Medulla oblongata (tissue), 1 donor: ENCODE measurements at regions not wholly inside any gene's neighbourhood (a gene's known extent, or its start where the extent isn't known, plus 50 kb on each side); places are given as distances from the start of the nearest gene placed in this dataset.

Experiments
- DNase-seq: peaks from one replicate; pipeline ENCODE4 v3.0.0-alpha.2; 2015; ENCODE audit errors: extremely low spot score

GRCh38 chr11:97955595-97955994, 1065.2 kb upstream of the CNTN5 start:
- DNase-seq: no peak

GRCh38 chr11:97956904-97957303, 1063.8 kb upstream of the CNTN5 start:
- no peak for DNase-seq

GRCh38 chr11:97961431-97961830, 1059.3 kb upstream of the CNTN5 start:
- no peak for DNase-seq

- no peak for DNase-seq
These were observed 1058.0 kb upstream of the CNTN5 start for GRCh38 chr11:97962758-97963157.

GRCh38 chr11:97963528-97964331, 1057.0 kb upstream of the CNTN5 start:
- no peak for DNase-seq

GRCh38 chr11:97964332-97965004, 1056.3 kb upstream of the CNTN5 start:
- no peak for DNase-seq

- DNase-seq: no peak
These were observed 1054.7 kb upstream of the CNTN5 start for GRCh38 chr11:97965849-97966646.

- no peak for DNase-seq
These were observed 1053.8 kb upstream of the CNTN5 start for GRCh38 chr11:97966901-97967300.

DNA sequence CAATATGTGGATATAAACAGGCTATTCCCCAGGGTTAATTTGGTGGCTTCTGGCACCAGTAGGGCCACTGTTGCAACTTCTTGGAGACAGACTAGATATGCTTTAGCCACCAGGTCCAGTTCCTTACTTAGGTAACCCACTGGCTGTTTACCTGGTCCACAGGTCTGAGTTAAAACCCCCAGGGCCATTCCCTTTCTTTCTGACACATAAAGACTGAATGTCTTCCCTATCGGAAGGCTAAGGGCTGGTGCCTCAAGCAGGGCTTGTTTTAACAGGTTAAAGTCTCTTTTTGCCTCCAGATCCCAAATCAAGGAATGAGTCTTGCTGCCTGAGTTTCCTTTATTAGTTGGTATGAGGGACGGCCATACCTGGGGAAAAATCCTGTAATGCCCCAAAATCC, 1052.7 kb upstream of the CNTN5 start:
- DNase-seq: no peak

- no peak for DNase-seq
These were observed 1048.0 kb upstream of the CNTN5 start for GRCh38 chr11:97972731-97973130.

GRCh38 chr11:97973352-97973857, 1047.3 kb upstream of the CNTN5 start:
- no peak for DNase-seq

GRCh38 chr11:97974798-97975498, 1045.8 kb upstream of the CNTN5 start:
- no peak for DNase-seq

DNA sequence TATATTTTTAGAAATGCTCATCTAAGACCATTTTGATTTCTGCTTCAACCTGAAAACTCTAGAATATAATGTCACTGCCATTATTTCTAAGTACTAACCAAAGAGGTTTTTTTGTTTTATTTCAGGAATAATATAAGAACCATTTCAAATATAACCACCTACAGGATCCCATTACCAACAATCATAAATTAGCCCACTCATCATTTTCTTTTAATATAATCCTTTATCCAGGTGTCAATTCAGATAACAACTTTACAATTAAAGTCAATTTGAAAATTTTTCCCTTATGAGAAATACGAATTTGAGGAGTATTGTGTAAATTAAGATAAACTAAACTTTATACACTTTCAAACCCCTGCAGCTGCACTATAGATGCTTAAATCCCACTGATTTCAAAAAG, 1043.0 kb upstream of the CNTN5 start:
- no peak for DNase-seq

DNA sequence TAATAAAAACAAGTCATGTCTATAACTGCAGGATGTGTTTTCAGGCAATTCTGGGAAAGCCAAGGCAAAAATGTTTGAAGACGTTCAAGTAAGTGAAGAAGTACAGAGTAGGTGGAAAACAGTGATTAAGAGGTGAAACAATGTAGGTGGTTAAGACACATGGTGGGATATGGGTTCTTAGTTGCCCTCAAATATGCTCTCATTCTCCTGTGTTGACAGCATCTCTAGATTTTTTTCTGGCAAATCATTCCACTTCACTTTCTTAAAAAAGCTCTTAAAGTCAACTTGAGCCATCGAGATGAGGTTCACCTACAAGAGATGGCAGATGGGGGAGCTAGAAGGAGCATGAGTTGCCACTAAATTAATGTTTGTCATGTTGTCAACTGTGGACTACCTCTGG, 1041.0 kb upstream of the CNTN5 start:
- no peak for DNase-seq

DNA sequence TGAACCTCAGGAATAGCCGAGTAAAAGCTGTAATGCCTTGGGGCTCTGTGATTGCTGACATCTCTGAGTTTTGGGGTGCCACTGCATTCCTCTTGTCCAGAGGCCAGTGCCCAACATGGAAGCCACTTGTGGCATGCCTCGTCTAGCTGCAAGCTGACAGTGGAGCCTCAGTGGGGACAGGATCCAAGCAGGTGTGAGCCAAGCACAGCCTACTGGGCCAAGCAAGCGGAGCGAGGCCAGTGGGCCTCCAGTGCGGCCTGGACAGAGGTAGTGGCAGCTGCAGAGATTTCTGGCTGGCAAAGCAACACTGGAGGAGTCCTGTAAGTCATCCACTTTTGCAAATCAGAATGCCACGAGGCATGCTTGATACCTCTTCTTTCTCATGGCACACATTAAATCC, 1038.2 kb upstream of the CNTN5 start:
- no peak for DNase-seq

DNA sequence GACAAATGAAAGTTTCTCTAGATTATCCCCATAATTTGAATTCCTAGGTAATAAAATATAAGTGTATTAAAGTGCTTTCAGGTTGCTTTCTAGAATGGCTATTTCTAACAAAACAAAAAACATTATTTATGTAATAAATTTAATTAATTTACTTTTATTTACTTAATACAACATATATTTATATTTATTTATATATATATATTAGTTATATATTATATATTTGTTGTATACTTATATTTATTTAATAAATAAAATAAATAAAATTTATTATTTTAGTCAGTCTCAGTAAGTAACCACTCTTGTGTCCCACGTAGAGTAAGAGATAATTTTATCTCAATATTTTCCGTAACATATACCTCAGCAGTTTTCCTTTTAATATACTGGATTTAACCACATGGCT, 1031.6 kb upstream of the CNTN5 start:
- no peak for DNase-seq

GRCh38 chr11:97990162-97990920, 1030.4 kb upstream of the CNTN5 start:
- DNase-seq: no peak

GRCh38 chr11:97993562-97993961, 1027.2 kb upstream of the CNTN5 start:
- DNase-seq: no peak

DNA sequence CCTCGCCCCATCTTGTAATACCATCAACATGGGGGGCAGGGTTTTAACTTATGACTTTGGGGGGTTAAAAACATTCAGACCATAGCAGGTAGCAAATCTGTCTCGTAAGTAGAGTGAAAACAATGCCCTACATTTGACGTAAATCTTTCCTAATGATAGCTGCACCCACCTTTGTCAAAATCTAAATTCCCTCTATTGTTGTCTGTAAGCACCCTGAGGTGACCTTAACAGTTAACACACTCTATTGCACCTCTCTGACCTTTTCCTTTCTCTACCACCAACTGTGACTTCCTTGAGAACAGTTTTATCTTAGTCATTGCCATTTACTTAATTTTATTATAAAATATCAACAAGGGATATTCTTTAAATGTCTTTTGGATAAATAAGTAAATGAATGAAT, 1024.9 kb upstream of the CNTN5 start:
- DNase-seq: no peak

- no peak for DNase-seq
These were observed 1024.0 kb upstream of the CNTN5 start for GRCh38 chr11:97996762-97997161.
